H1 (cell line): ENCODE measurements at regions not wholly inside any gene's neighbourhood (a gene's known extent, or its start where the extent isn't known, plus 50 kb on each side); places are given as distances from the start of the nearest gene placed in this dataset.

ENCODE experiments used
- CTCF ChIA-PET: fragments of 300-600 bp; sonication (Branson Sonifier 250); formaldehyde crosslinking; loops from one replicate; lab custom pipeline; 2021; ENCODE audit not compliant: partially characterized antibody; lab: Charles Lee
- POLR2A ChIA-PET: fragments of 300-600 bp; sonication (Branson Sonifier 250); formaldehyde crosslinking; loops from one replicate; lab custom pipeline; 2021; ENCODE audit warnings: inconsistent platforms; ENCODE audit not compliant: partially characterized antibody; lab: Charles Lee
- DNase-seq, 2 experiments: peaks; one replicate each; pipeline versions ENCODE4 v3.0.0 to v3.0.0-alpha.2; 2010 to 2022; ENCODE audit warnings: low spot score in 2 of 2, low read depth in 1 of 2, mixed read lengths in 1 of 2
- FAIRE-seq: peaks from 2 replicates; lab custom pipeline; 2011; peaks lifted over from hg19 to GRCh38; lab: Jason Lieb, UNC
- H2AFZ ChIP-seq: 2 replicates; pipeline ENCODE4 v1.8.1; 2012; ENCODE audit warnings: low read length, inconsistent platforms
- H2AK5ac ChIP-seq: 2 replicates; pipeline ENCODE4 v1.6.1; 2013; ENCODE audit warnings: low read depth, low read length
- H2BK120ac ChIP-seq: replicated peaks from 2 replicates; pipeline ENCODE3; 2013; ENCODE audit warnings: low read depth, low read length, inconsistent platforms
- H2BK12ac ChIP-seq: 2 replicates; pipeline ENCODE4 v1.6.1; 2013; ENCODE audit warnings: low read depth, low read length
- H2BK15ac ChIP-seq: 2 replicates; pipeline ENCODE4 v1.6.1; 2013; ENCODE audit warnings: low read length
- H2BK20ac ChIP-seq: 2 replicates; pipeline ENCODE4 v1.6.1; 2013; ENCODE audit warnings: low read length
- H2BK5ac ChIP-seq: 2 replicates; pipeline ENCODE4 v1.6.1; 2013; ENCODE audit warnings: low read depth, low read length
- H3K14ac ChIP-seq: 2 replicates; pipeline ENCODE4 v1.6.1; 2013; ENCODE audit warnings: inconsistent platforms; ENCODE audit not compliant: insufficient read length
- H3K18ac ChIP-seq: 2 replicates; pipeline ENCODE4 v1.6.1; 2013; ENCODE audit warnings: low read length; ENCODE audit errors: extremely low read depth
- H3K23ac ChIP-seq: 2 replicates; pipeline ENCODE4 v1.6.1; 2013; ENCODE audit warnings: inconsistent platforms; ENCODE audit not compliant: insufficient read length
- H3K23me2 ChIP-seq: 2 replicates; pipeline ENCODE4 v1.6.1; 2013; ENCODE audit warnings: low read depth, low read length
- H3K27ac ChIP-seq: 2 replicates; pipeline ENCODE4 v1.6.1; 2011; ENCODE audit warnings: low read depth, low read length, inconsistent platforms
- H3K27me3 ChIP-seq, 4 experiments: replicated peaks in 1 of 4; 1 replicate in 1 of 4; 2 replicates in 3 of 4; pipeline versions ENCODE4 v1.6.1 to v1.8.1; 2011 to 2013; ENCODE audit warnings: low read length in 3 of 4, mild to moderate bottlenecking in 3 of 4, inconsistent platforms in 2 of 4, mixed read lengths in 2 of 4, moderate library complexity in 1 of 4; ENCODE audit not compliant: control insufficient read depth in 3 of 4, insufficient read depth in 3 of 4; ENCODE audit errors: extremely low read depth in 1 of 4
- H3K36me3 ChIP-seq, 4 experiments: 2 replicates each; pipeline versions ENCODE4 v1.6.1 to v1.8.1; 2011 to 2013; ENCODE audit warnings: mild to moderate bottlenecking in 4 of 4, low read length in 3 of 4, moderate library complexity in 2 of 4, control low read depth in 1 of 4, inconsistent platforms in 1 of 4; ENCODE audit not compliant: insufficient read depth in 4 of 4, control insufficient read depth in 2 of 4
- H3K4ac ChIP-seq: replicated peaks from 2 replicates; pipeline ENCODE3; 2013; ENCODE audit warnings: low read length, low read depth, mixed read lengths, inconsistent platforms; ENCODE audit not compliant: insufficient read length
- H3K4me1 ChIP-seq, 4 experiments: replicated peaks in 1 of 4; 1 replicate in 1 of 4; 2 replicates in 3 of 4; pipeline versions ENCODE4 v1.6.1 to v1.8.1; 2011 to 2013; ENCODE audit warnings: low read length in 3 of 4, inconsistent platforms in 2 of 4, mixed read lengths in 1 of 4; ENCODE audit not compliant: insufficient read depth in 4 of 4, control insufficient read depth in 3 of 4
- H3K4me2 ChIP-seq, 2 experiments: 2 replicates each; pipeline versions ENCODE4 v1.6.1 to v1.8.1; 2011 to 2013; ENCODE audit warnings: low read depth in 2 of 2, low read length in 2 of 2, control low read depth in 1 of 2, inconsistent platforms in 1 of 2, mild to moderate bottlenecking in 1 of 2; ENCODE audit not compliant: insufficient read depth in 1 of 2
- H3K4me3 ChIP-seq, 4 experiments: fragments of 200-600, 300-600 bp in 1 of 4; sonication (generic), shearing (Covaris generic), sonication (Bioruptor Twin) in 1 of 4; 2 replicates each; pipeline versions ENCODE4 v1.5.1 to v1.8.1; 2011 to 2016; ENCODE audit warnings: low read length in 4 of 4, low read depth in 3 of 4, control low read depth in 2 of 4, inconsistent platforms in 2 of 4, mild to moderate bottlenecking in 2 of 4, mixed read lengths in 1 of 4, moderate library complexity in 1 of 4; ENCODE audit not compliant: insufficient read depth in 2 of 4; ENCODE audit errors: extremely low read depth in 1 of 4
- H3K56ac ChIP-seq: replicated peaks from 2 replicates; pipeline ENCODE3; 2013; ENCODE audit warnings: low read depth, mild to moderate bottlenecking, mixed read lengths, low read length, inconsistent platforms; ENCODE audit not compliant: insufficient read length
- H3K79me1 ChIP-seq: 2 replicates; pipeline ENCODE4 v1.6.1; 2013; ENCODE audit warnings: low read depth, low read length, control low read depth
- H3K79me2 ChIP-seq, 2 experiments: 2 replicates each; pipeline versions ENCODE4 v1.6.1 to v1.8.1; 2012 to 2013; ENCODE audit warnings: low read length in 2 of 2, mild to moderate bottlenecking in 2 of 2, inconsistent platforms in 1 of 2; ENCODE audit not compliant: insufficient read depth in 2 of 2, control insufficient read depth in 1 of 2
- H3K9ac ChIP-seq, 4 experiments: replicated peaks in 1 of 4; 1 replicate in 1 of 4; 2 replicates in 3 of 4; pipeline versions ENCODE4 v1.6.1 to v1.8.1; 2011 to 2013; ENCODE audit warnings: low read depth in 3 of 4, low read length in 3 of 4, control low read depth in 2 of 4, mild to moderate bottlenecking in 2 of 4, moderate library complexity in 2 of 4, inconsistent platforms in 1 of 4; ENCODE audit errors: extremely low read depth in 1 of 4
- H3K9me3 ChIP-seq, 2 experiments: 2 replicates each; pipeline versions ENCODE4 v1.6.1 to v1.8.1; 2012 to 2013; ENCODE audit warnings: mild to moderate bottlenecking in 2 of 2, moderate library complexity in 2 of 2, control low read depth in 1 of 2, inconsistent platforms in 1 of 2, low read depth in 1 of 2, low read length in 1 of 2, mixed read lengths in 1 of 2; ENCODE audit not compliant: insufficient read depth in 2 of 2
- H4K20me1 ChIP-seq, 2 experiments: replicated peaks in 1 of 2; 2 replicates each; pipeline versions ENCODE3 to v1.8.1; 2011 to 2013; ENCODE audit warnings: inconsistent platforms in 2 of 2, low read length in 2 of 2, mild to moderate bottlenecking in 1 of 2; ENCODE audit not compliant: insufficient read depth in 2 of 2, control insufficient read depth in 1 of 2
- H4K5ac ChIP-seq: 2 replicates; pipeline ENCODE4 v1.6.1; 2013; ENCODE audit warnings: low read length, low read depth, mixed read lengths, inconsistent platforms; ENCODE audit not compliant: insufficient read length
- H4K8ac ChIP-seq: 2 replicates; pipeline ENCODE4 v1.8.0; 2013; ENCODE audit warnings: mild to moderate bottlenecking, moderate library complexity, low read length, inconsistent platforms; ENCODE audit not compliant: insufficient read depth; ENCODE audit errors: extremely low read depth
- H4K91ac ChIP-seq: replicated peaks from 2 replicates; pipeline ENCODE3; 2013; ENCODE audit warnings: low read length, mixed read lengths, inconsistent platforms; ENCODE audit not compliant: insufficient read length
- MAFK ChIP-seq: IDR thresholded peaks from 2 replicates; pipeline ENCODE4 v1.6.1; 2012; ENCODE audit warnings: low read depth, mild to moderate bottlenecking, improper control_type of control experiment, low read length
- POLR2A ChIP-seq, 2 experiments: IDR thresholded peaks; 1 replicate in 1 of 2; 2 replicates in 1 of 2; pipeline ENCODE4 v1.6.1; 2011; ENCODE audit warnings: low read depth in 2 of 2, low read length in 2 of 2, mild to moderate bottlenecking in 2 of 2; ENCODE audit errors: control extremely low read depth in 1 of 2
- RXRA ChIP-seq: IDR thresholded peaks from 2 replicates; pipeline ENCODE4 v1.6.1; 2011; ENCODE audit warnings: low read depth, mild to moderate bottlenecking, low read length, moderate library complexity; ENCODE audit not compliant: insufficient read depth
- YY1 ChIP-seq: IDR thresholded peaks from 2 replicates; pipeline ENCODE4 v1.6.1; 2011; ENCODE audit warnings: low read depth, mild to moderate bottlenecking, low read length
- WGBS, 2 experiments: shearing (Covaris generic) in 1 of 2; methylation state at CpG; one replicate each; pipeline versions ENCODE4 v1.1.6 to v1.1.7; 2013 to 2015; ENCODE audit warnings: low lambda C conversion rate in 2 of 2, mixed read lengths in 2 of 2, inconsistent platforms in 1 of 2, low coverage in 1 of 2, missing lambda C conversion rate in 1 of 2; ENCODE audit not compliant: insufficient replicate concordance in 2 of 2, insufficient coverage in 1 of 2, insufficient read length in 1 of 2; ENCODE audit errors: extremely low coverage in 1 of 2, missing lambda C conversion rate in 1 of 2; 5-methylcytosine and 5-hydroxymethylcytosine counted together

DNA sequence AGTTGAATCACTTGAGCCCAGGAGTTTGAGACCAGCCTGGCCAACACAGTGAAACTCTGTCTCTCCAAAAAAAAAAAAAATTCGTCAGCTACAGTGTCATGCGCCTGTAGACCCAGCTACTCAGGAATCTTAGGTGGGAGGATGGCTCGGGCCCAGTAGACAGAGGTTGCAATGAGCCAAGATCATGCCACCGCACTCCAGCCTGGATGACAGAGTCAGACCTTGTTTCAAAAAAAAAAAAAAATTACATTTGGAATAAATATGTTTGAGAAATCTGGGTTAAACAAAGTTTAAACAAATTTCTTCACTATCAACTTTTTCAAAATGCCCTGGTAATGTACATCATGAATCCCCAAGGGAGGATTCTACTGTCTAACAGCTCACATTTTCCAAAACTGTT lies 187.0 kb upstream of the RASSF8 start:
- H3K18ac ChIP-seq, result no peak overlapping the region
- H2BK20ac ChIP-seq, result no peak overlapping the region
- no peak overlapping the region for H2AK5ac ChIP-seq
- no peak overlapping the region for H3K4me2 ChIP-seq
- H3K4me1 ChIP-seq, result no peaks in the 10 kb centered on the region; a peak in 1 of 7 replicates
- no peaks in the 10 kb centered on the region for H3K9me3 ChIP-seq
- H3K9ac ChIP-seq, result no peak overlapping the region
- H2AFZ ChIP-seq, result no peak overlapping the region
- no peak overlapping the region for H3K4me3 ChIP-seq
- DNase-seq, result no peak
- H3K79me1 ChIP-seq, result no peaks in the 10 kb centered on the region
- POLR2A ChIA-PET, result no interaction called here
- H4K91ac ChIP-seq, result no peak overlapping the region
- H2BK120ac ChIP-seq, result no peak overlapping the region
- no peak overlapping the region for H3K4ac ChIP-seq
- 95% methylated on average over 3 of the region's 4 CpGs; no CpG with 5 or more reads in 1 of the 2 experiments for WGBS, 2 experiments
- H3K79me2 ChIP-seq, result no peaks in the 10 kb centered on the region
- no peak overlapping the region for H3K56ac ChIP-seq
- H3K23me2 ChIP-seq, result no peaks in the 10 kb centered on the region
- no peak overlapping the region for H4K5ac ChIP-seq
- H2BK12ac ChIP-seq, result no peak overlapping the region
- no peaks in the 10 kb centered on the region for H3K27me3 ChIP-seq
- CTCF ChIA-PET, result interaction anchor here (0.6 to 1.1 kb wide), 2 partner anchors 192 to 257 kb away, joined by 3 to 5 read pairs; no protein-coding TSS in a partner anchor
- H4K20me1 ChIP-seq, result no peaks in the 10 kb centered on the region
- H3K14ac ChIP-seq, result no peak overlapping the region
- no peak overlapping the region for H2BK5ac ChIP-seq
- no peak for FAIRE-seq
- no peak overlapping the region for H3K27ac ChIP-seq
- H2BK15ac ChIP-seq, result no peak overlapping the region
- no peak overlapping the region for H3K23ac ChIP-seq
- no peak overlapping the region for H4K8ac ChIP-seq
- TF ChIP-seq YY1 (no peak), RXRA (no peak), MAFK (no peak), POLR2A (IDR thresholded peaks at IDR 0.05; ENCODE audit: control extremely low read depth in 1 of 2, low read depth in 2 of 2, low read length in 2 of 2) (no peak)
- no peaks in the 10 kb centered on the region for H3K36me3 ChIP-seq
